Loucy (cell line): ENCODE measurements at regions not wholly inside any gene's neighbourhood (a gene's known extent, or its start where the extent isn't known, plus 50 kb on each side); places are given as distances from the start of the nearest gene placed in this dataset.

Experiments
- H2AFZ ChIP-seq: fragments of 200-600 bp; sonication (generic); 2 replicates; pipeline ENCODE4 v1.6.0; 2016; ENCODE audit warnings: antibody characterized with exemption, mild to moderate bottlenecking, low read length, moderate library complexity
- H3F3A ChIP-seq: fragments of 200-600 bp; 2 replicates; pipeline ENCODE4 v1.6.0; 2016; ENCODE audit warnings: antibody characterized with exemption, low read depth, mild to moderate bottlenecking
- H3K27me3 ChIP-seq: fragments of 200-600 bp; sonication (generic); 2 replicates; pipeline ENCODE4 v1.6.1; 2014; ENCODE audit warnings: low read length, mild to moderate bottlenecking; ENCODE audit not compliant: insufficient read depth, poor library complexity, severe bottlenecking
- H3K36me3 ChIP-seq: fragments of 200-600 bp; sonication (generic); 2 replicates; pipeline ENCODE4 v1.6.1; 2016; ENCODE audit warnings: low read length; ENCODE audit not compliant: insufficient read depth
- H3K4me1 ChIP-seq: fragments of 200-600 bp; sonication (generic); 2 replicates; pipeline ENCODE4 v1.5.1; 2014; ENCODE audit warnings: low read length, mild to moderate bottlenecking; ENCODE audit not compliant: insufficient read depth, poor library complexity, severe bottlenecking
- H3K4me2 ChIP-seq: fragments of 200-600 bp; sonication (generic); 2 replicates; pipeline ENCODE4 v1.6.0; 2014; ENCODE audit warnings: antibody characterized with exemption, low read length, low read depth, mild to moderate bottlenecking; ENCODE audit not compliant: poor library complexity, severe bottlenecking
- H3K4me3 ChIP-seq: fragments of 200-600 bp; sonication (generic); 2 replicates; pipeline ENCODE4 v1.5.1; 2014; ENCODE audit warnings: low read length, mild to moderate bottlenecking, mixed read lengths; ENCODE audit not compliant: poor library complexity, severe bottlenecking
- H3K79me2 ChIP-seq: fragments of 200-600 bp; sonication (generic); 2 replicates; pipeline ENCODE4 v1.6.1; 2014; ENCODE audit warnings: low read length; ENCODE audit not compliant: insufficient read depth
- H3K9ac ChIP-seq: fragments of 200-600 bp; sonication (generic); 2 replicates; pipeline ENCODE4 v1.6.0; 2014; ENCODE audit warnings: mild to moderate bottlenecking, low read depth, low read length, moderate library complexity; ENCODE audit not compliant: poor library complexity, severe bottlenecking
- H3K9me2 ChIP-seq: fragments of 200-600 bp; sonication (generic); replicated peaks from 2 replicates; pipeline ENCODE4 v1.6.1; 2016; ENCODE audit warnings: low read depth, low read length, mixed read lengths
- H3K9me3 ChIP-seq: fragments of 200-600 bp; sonication (generic); 2 replicates; pipeline ENCODE4 v1.6.1; 2014; ENCODE audit warnings: mild to moderate bottlenecking, antibody characterized with exemption, low read length, low read depth; ENCODE audit not compliant: insufficient read depth
- H4K20me1 ChIP-seq: fragments of 200-600 bp; sonication (generic); 2 replicates; pipeline ENCODE4 v1.6.0; 2014; ENCODE audit warnings: antibody characterized with exemption, low read length, mild to moderate bottlenecking; ENCODE audit not compliant: insufficient read depth, poor library complexity, severe bottlenecking
- EZH2phosphoT487 ChIP-seq: fragments of 200-600 bp; IDR thresholded peaks from 2 replicates; pipeline ENCODE4 v1.6.1; 2018; ENCODE audit warnings: antibody characterized with exemption, mild to moderate bottlenecking, moderate library complexity, borderline replicate concordance
- TF ChIP-seq, protein P1 (sequence below): fragments of 200-600 bp; sonication (generic); conservative IDR thresholded peaks from 2 replicates; pipeline ENCODE4 v1.5.1; 2014; ENCODE audit warnings: mild to moderate bottlenecking, antibody characterized with exemption, low read length

DNA sequence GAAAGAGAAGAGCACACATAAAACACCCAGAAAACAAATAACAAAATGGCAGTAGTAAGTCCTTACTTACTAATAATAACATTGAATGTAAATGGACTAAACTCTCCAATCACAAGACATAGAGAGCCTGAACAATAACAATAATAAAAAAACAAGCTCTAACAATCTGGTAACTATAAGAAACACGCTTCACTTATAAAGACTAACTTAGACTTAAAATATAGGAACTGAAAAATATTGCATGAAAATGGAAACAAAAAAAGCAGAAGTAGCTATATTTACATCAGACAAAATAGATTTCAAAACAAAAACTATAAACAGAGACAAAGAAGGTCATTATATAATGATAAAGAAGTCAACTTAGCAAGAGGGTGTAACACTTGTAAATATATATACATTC is 83.1 kb upstream of the LYPLAL1 start:
- Histone ChIP-seq H3K79me2 (no peaks in the 10 kb centered on the region), H3K9me2 (no peaks in the 10 kb centered on the region), H3K4me1 (no peaks in the 10 kb centered on the region), H3F3A (no peaks in the 10 kb centered on the region), H3K36me3 (no peaks in the 10 kb centered on the region), H3K4me3 (no peak overlapping the region), H3K9me3 (no peaks in the 10 kb centered on the region), H3K27me3 (no peaks in the 10 kb centered on the region), H4K20me1 (no peaks in the 10 kb centered on the region), H2AFZ (no peak overlapping the region), H3K9ac (no peak overlapping the region), H3K4me2 (no peak overlapping the region)
- TF ChIP-seq, protein P1, sequence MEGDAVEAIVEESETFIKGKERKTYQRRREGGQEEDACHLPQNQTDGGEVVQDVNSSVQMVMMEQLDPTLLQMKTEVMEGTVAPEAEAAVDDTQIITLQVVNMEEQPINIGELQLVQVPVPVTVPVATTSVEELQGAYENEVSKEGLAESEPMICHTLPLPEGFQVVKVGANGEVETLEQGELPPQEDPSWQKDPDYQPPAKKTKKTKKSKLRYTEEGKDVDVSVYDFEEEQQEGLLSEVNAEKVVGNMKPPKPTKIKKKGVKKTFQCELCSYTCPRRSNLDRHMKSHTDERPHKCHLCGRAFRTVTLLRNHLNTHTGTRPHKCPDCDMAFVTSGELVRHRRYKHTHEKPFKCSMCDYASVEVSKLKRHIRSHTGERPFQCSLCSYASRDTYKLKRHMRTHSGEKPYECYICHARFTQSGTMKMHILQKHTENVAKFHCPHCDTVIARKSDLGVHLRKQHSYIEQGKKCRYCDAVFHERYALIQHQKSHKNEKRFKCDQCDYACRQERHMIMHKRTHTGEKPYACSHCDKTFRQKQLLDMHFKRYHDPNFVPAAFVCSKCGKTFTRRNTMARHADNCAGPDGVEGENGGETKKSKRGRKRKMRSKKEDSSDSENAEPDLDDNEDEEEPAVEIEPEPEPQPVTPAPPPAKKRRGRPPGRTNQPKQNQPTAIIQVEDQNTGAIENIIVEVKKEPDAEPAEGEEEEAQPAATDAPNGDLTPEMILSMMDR = no peak
- no peak for TF ChIP-seq EZH2phosphoT487

- Histone ChIP-seq H3K4me1 (no peaks in the 10 kb centered on the region), H3K9ac (no peak overlapping the region), H3K79me2 (no peaks in the 10 kb centered on the region), H4K20me1 (no peaks in the 10 kb centered on the region), H3K4me3 (no peak overlapping the region), H3K27me3 (no peaks in the 10 kb centered on the region), H3K9me2 (no peaks in the 10 kb centered on the region), H3K36me3 (no peaks in the 10 kb centered on the region), H3K4me2 (no peak overlapping the region), H2AFZ (no peak overlapping the region), H3F3A (no peaks in the 10 kb centered on the region), H3K9me3 (no peaks in the 10 kb centered on the region)
- TF ChIP-seq, protein P1 = no peak
- TF ChIP-seq EZH2phosphoT487 = no peak
Observed at GRCh38 chr1:219092206-219092605, 81.5 kb upstream of the LYPLAL1 start.

DNA sequence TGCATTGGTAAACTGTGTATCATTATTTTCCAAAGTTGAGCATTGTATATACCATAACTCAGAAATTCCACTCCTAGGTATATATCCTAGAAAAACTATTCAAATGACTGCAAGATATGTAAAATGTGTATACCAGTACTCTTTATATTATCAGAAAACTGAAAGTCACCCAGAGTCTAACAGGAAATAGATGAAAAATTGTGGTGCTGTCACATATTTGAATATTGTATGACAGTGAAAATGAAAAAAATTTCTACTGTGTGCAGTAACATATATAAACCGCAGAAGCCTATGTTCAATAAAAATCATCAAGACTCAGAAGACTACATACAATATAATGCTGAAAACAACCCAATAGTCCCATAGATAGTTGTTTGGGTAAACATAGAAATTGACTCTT is 74.4 kb upstream of the LYPLAL1 start:
- H3K4me2 ChIP-seq = no peak overlapping the region
- TF ChIP-seq, protein P1 = no peak
- no peak for TF ChIP-seq EZH2phosphoT487
- no peaks in the 10 kb centered on the region for H3K9me3 ChIP-seq
- no peaks in the 10 kb centered on the region for H3F3A ChIP-seq
- H2AFZ ChIP-seq = no peak overlapping the region
- no peaks in the 10 kb centered on the region for H3K9me2 ChIP-seq
- no peak overlapping the region for H3K9ac ChIP-seq
- no peaks in the 10 kb centered on the region for H3K27me3 ChIP-seq
- no peaks in the 10 kb centered on the region for H3K36me3 ChIP-seq
- H4K20me1 ChIP-seq = no peaks in the 10 kb centered on the region
- no peaks in the 10 kb centered on the region for H3K4me1 ChIP-seq
- no peaks in the 10 kb centered on the region for H3K79me2 ChIP-seq
- no peak overlapping the region for H3K4me3 ChIP-seq
